ENCODE measurements at regions not wholly inside any gene's neighbourhood (a gene's known extent, or its start where the extent isn't known, plus 50 kb on each side); places are given as distances from the start of the nearest gene placed in this dataset.
A peak's percentile ranks its signal among the peaks of the same experiment; 100 is the strongest.
"Not testable (repeated sequence)": the region's sequence is repeated elsewhere in the genome, so short reads cannot be mapped to it uniquely, and the experiment has no call there.

DNA sequence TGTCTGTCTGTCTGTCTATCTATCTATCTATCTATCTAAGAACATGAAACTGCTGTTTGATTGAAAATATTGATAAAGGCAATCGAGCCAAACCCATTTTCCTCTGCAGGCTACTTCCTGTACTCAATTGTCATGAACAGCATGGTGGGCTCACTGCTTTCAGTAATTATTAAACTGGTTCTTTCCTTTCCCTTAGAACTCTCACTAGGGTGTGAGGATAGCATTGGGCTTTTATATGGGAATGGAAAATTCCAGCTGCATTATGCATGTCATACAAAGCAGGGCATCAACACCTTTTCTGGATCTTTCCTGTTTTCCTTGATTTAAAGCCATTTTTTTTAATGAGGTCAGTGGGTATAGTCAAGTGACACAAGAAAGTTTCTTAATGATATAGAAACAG is 161.0 kb upstream of the SYNCRIP start:
- DNase-seq: no peak

GRCh38 chr6:85802162-85802561 is 159.5 kb upstream of the SYNCRIP start:
- no peak for DNase-seq

GRCh38 chr6:85798931-85799652 is 156.4 kb upstream of the SYNCRIP start:
- DNase-seq: no peak

DNA sequence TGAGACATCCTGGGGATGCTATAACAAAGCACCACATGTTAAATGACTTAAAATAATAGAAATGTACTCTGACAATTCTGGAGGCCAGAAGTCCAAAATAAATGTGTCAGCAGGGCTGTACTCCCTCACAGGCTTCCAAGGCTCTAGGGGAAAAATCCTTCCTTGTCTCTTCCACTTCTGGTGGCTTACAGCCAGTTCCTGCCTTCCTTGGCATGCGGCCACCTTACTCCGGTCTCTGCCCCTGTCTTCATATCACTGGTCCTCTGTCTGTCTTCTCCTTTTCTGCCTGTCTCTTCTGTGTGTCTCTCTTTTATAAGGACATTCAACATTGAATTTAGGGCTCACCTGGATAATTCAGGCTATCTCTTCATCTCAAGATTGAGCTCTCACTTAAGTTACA is 155.3 kb upstream of the SYNCRIP start:
- DNase-seq: no peak

GRCh38 chr6:85795945-85796344 is 153.3 kb upstream of the SYNCRIP start:
- no peak for DNase-seq

DNA sequence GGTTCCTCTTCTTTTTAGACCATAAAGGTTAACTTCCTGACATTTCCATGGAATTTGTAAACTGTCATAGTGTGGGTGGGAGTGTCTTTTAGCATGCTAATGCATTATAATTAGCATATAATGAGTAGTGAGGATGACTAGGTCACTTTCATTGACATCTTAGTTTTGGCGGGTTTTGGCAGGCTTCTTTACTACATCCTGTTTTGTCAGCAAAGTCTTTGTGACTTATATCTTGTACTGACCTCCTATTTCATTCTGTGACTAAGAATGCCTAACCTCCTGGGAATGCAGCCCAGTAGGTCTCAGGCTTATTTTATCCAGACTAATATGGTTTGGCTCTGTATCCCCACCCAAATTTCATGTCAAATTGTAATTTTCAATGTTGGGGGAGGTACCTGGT is 149.6 kb upstream of the SYNCRIP start:
- DNase-seq: no peak

DNA sequence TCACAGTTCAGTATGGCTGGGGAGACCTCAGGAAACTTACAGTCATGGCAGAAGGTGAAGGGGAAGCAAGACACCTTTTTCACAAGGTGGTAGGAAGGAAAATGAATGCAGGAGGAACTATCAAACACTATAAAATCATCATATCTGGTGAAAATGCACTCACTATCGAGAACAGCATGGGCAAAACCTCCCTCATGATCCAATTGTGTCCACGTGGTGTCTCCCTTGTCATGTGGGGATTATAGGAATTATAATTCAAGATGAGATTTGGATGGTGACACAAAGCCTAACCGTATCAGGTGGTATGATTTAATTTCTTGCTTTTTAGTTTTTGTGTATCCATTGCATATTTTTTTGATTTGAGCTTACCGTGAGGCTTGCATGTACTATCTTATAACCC is 133.2 kb upstream of the SYNCRIP start:
- DNase-seq: no peak

GRCh38 chr6:85772641-85773040 is 130.0 kb upstream of the SYNCRIP start:
- DNase-seq: peak in 1 of 2 donors; percentile 1

- no peak for DNase-seq
Observed at GRCh38 chr6:85771925-85772430, 129.3 kb upstream of the SYNCRIP start.

- no peak for DNase-seq
Observed at GRCh38 chr6:85771455-85771854, 128.8 kb upstream of the SYNCRIP start.

DNA sequence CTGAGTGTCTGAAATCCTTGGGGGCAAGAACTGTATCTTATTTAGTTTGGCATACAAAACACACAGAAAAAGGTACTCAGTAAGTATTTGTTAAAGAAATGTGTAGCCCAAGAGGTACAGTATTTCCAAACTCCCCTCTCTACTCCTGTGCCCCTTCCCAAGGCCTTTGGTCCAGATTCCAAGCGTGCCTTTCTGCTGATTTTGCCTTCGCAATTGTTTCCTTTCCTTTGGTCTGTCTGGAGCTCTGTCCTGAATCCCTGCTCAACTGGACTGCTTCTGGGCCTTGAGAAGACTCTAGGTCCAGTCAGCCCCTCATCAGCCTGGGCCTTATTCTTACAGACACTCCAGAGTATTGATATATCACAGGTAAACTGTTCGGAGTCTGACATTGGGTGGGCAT is 122.2 kb upstream of the SYNCRIP start:
- DNase-seq: no peak

GRCh38 chr6:85756982-85757381 is 114.3 kb upstream of the SYNCRIP start:
- DNase-seq: no peak

DNA sequence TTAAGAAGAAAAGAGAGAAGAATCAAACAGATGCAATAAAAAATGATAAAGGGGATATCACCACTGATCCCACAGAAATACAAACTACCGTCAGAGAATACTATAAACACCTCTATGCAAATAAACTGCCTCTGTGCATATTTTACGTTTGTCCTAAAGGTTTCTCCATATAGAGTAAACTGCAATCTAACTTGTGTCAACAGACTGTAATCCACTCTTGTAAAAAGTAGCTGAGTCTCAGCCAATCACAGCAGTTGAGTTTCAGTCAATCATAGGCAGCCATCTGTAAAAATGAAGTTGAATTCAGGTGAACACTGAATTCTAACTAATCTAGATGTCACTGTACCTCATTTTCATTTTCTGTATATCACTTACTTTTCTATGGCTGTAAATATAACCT is 112.2 kb upstream of the SYNCRIP start:
- DNase-seq: no peak

GRCh38 chr6:85752602-85753001 is 109.9 kb upstream of the SYNCRIP start:
- DNase-seq: no peak

DNA sequence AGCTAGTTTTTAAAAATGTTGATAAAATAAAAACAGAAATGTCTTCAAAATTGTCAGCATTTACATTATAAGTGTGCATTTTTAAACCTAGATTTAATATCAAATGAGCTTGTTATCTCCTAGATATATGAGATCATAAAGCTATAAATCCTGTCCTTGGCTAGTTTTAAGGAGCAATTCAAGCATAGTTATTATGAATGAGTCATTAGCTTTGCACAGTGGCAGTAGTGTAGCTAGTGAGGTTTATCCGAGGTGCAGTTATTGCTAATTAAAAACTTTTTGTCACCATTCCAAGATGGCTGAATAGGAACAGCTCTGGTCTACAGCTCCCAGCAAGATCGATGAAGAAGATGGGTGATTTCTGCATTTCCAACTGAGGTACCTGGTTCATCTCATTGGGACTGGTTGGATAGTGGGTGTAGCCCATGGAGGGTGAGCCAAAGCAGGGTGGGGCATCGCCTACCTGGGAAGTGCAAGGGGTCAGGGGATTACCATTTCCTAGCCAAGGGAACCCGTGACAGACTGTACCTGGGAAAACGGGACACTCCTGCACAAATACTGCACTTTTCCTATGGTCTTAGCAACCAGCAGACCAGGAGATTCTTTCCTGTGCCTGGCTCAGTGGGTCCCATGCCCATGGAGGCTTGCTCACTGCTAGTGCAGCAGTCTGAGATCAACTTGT is 108.8 kb upstream of the SYNCRIP start:
- DNase-seq: no peak

DNA sequence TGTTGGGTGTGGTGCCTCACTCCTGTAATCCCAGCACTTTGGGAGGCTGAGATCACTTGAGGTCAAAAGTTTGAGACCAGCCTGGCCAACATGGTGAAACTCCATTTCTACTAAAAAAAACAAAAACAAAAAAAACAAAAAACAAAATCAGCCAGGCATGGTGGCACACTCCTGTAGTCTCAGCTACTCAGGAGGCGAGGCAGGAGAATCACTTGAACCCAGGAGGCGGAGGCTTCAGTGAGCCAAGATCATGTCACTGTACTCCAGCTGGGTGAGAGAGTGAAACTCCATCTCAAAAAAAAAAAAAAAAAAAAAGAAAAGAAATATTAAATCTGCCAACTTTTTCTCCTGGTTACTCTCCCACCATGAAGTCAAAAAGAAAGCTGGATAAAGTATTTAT is 107.5 kb upstream of the SYNCRIP start:
- DNase-seq: not testable (repeated sequence)

- no peak for DNase-seq
Observed at GRCh38 chr6:85749236-85749635, 106.5 kb upstream of the SYNCRIP start.

DNA sequence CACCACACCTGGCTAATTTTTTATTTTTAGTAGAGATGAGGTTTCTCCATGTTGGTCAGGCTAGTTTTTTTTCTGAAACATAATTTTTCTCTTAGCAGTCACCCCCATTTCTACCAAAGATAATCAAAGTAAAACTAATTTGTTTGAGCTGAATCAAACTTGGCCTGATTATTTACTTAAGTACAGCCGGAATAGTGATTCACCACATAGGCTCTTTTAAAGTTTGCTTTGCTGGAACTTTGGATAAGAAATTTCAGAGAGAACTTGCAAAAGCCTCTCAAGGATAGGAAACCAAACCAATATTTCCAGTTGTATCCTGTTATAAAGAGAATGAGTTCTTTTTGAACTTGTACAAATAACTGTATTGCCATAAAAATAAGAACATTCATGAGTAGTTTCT is 105.0 kb upstream of the SYNCRIP start:
- no peak for DNase-seq

DNA sequence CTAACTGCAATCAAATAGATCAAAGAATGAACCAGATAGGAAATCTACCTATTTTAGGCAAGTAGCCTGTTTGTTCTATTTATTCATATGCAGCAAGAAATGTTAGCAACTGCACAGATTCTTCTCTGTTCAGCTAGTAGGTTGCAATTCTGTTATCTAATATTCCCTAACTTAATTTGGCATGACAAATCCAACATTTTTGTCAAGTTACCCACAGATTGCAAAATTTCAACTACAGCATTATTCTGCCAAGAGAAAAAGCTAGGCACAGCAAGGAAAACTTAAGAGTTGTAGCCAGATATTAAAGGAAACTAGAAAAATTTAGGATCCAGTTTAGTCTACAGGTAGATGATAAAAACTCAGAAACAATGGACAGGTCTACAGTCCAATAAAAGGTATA is 104.4 kb upstream of the SYNCRIP start:
- DNase-seq: no peak

- no peak for DNase-seq
Observed at GRCh38 chr6:85744433-85744970, 101.8 kb upstream of the SYNCRIP start.

- DNase-seq: no peak
Observed at GRCh38 chr6:85726206-85726605, 83.5 kb upstream of the SYNCRIP start.

GRCh38 chr6:85715797-85716196 is 73.1 kb upstream of the SYNCRIP start:
- no peak for DNase-seq

- no peak for DNase-seq
Observed at GRCh38 chr6:85714893-85715530, 72.3 kb upstream of the SYNCRIP start.

DNA sequence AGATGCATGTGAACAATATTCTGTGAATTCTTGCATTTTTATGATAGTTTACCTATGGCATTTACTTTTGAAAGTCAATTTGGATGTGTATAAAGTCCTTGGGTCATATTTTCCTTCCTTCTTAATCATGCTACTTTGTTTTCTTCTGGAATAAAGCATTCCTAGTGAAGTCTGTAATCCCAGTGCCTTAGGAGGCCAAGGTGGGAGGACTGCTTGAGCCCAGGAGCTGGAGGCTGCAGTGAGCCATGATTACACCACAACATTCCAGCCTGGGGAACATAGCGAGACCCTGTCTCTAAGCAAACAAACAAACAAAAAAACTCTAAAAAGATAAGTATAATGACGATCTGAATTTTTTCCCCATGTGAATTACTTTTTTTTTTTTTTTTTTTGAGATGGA is 69.7 kb upstream of the SYNCRIP start:
- DNase-seq: no peak

Measured in inflammatory macrophage (primary cell).